Left kidney (tissue), 1 donor: ENCODE measurements at regions not wholly inside any gene's neighbourhood (a gene's known extent, or its start where the extent isn't known, plus 50 kb on each side); places are given as distances from the start of the nearest gene placed in this dataset.
"Not testable (repeated sequence)": the region's sequence is repeated elsewhere in the genome, so short reads cannot be mapped to it uniquely, and the experiment has no call there.

Experiments used
- DNase-seq: peaks from one replicate; pipeline ENCODE4 v3.0.0-alpha.2; 2013

- no peak for DNase-seq
Observed at GRCh38 chr12:5310151-5310550, 121.8 kb upstream of the NTF3 start.

GRCh38 chr12:5317556-5317955 lies 114.4 kb upstream of the NTF3 start:
- no peak for DNase-seq

GRCh38 chr12:5318874-5319273 lies 113.0 kb upstream of the NTF3 start:
- DNase-seq: no peak

GRCh38 chr12:5328669-5329517 lies 103.0 kb upstream of the NTF3 start:
- no peak for DNase-seq

GRCh38 chr12:5332551-5332950 lies 99.4 kb upstream of the NTF3 start:
- no peak for DNase-seq

- no peak for DNase-seq
Observed at GRCh38 chr12:5333096-5333495, 98.8 kb upstream of the NTF3 start.

GRCh38 chr12:5335069-5335468 lies 96.8 kb upstream of the NTF3 start:
- DNase-seq: no peak

- DNase-seq: not testable (repeated sequence)
Observed at GRCh38 chr12:5341086-5341485, 90.8 kb upstream of the NTF3 start.

GRCh38 chr12:5343711-5344110 lies 88.2 kb upstream of the NTF3 start:
- no peak for DNase-seq

- no peak for DNase-seq
Observed at GRCh38 chr12:5344131-5344530, 87.8 kb upstream of the NTF3 start.

- DNase-seq: no peak
Observed at GRCh38 chr12:5345534-5345933, 86.4 kb upstream of the NTF3 start.

GRCh38 chr12:5348057-5348456 lies 83.9 kb upstream of the NTF3 start:
- no peak for DNase-seq

GRCh38 chr12:5348491-5348890 lies 83.4 kb upstream of the NTF3 start:
- no peak for DNase-seq

GRCh38 chr12:5364036-5364770 lies 67.7 kb upstream of the NTF3 start:
- DNase-seq: no peak

GRCh38 chr12:5369298-5369697 lies 62.6 kb upstream of the NTF3 start:
- no peak for DNase-seq

GRCh38 chr12:5371631-5372030 lies 60.3 kb upstream of the NTF3 start:
- no peak for DNase-seq

- DNase-seq: no peak
Observed at GRCh38 chr12:5374713-5375112, 57.2 kb upstream of the NTF3 start.

- DNase-seq: no peak
Observed at GRCh38 chr12:5375547-5376295, 56.2 kb upstream of the NTF3 start.

- no peak for DNase-seq
Observed at GRCh38 chr12:5376591-5377207, 55.2 kb upstream of the NTF3 start.

- peak; percentile 86 for DNase-seq
Observed at GRCh38 chr12:5377997-5378592, 53.8 kb upstream of the NTF3 start.

- DNase-seq: no peak
Observed at GRCh38 chr12:5379749-5380496, 52.0 kb upstream of the NTF3 start.
